ENCODE measurements at regions not wholly inside any gene's neighbourhood (a gene's known extent, or its start where the extent isn't known, plus 50 kb on each side); places are given as distances from the start of the nearest gene placed in this dataset.

DNA sequence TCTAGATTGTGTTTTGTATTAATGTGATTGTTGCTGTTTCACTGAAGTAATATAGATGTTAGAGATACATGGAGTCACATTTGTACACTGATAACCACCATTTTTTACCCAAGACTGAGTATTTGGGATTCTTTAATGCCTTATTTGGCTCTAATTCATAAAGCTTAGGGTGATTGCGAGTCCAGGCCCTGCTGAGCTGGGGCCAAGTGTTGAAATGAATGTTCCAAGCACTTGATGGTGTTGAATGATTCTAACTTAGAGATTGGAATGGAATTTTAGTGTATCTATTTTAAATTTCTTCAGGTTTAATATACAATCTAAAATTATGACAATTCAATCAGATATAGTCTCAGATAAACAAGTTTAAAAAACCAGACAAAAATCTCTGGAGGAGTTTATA, 329.4 kb upstream of the SLC35B3 start:
- no peak for DNase-seq

DNA sequence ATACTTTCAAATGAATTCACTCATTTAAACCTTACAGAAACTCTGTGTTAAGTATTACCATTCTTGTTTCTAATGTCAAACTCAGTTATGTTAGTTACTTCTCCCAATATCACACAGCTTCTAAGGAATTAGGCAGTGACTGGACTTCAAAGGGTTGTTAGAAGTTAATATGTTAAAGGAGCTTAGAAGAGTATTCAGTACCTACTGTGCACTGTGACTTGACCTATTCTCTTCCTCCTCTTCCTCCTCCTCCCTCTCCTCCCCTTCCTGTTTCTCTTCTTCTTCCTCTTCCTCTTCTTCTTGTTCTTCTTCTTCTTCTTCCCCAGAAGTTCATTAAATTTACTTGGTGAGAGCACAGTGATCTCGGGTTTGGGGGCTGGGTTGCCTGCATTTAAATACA, 325.6 kb upstream of the SLC35B3 start:
- no peak for DNase-seq

DNA sequence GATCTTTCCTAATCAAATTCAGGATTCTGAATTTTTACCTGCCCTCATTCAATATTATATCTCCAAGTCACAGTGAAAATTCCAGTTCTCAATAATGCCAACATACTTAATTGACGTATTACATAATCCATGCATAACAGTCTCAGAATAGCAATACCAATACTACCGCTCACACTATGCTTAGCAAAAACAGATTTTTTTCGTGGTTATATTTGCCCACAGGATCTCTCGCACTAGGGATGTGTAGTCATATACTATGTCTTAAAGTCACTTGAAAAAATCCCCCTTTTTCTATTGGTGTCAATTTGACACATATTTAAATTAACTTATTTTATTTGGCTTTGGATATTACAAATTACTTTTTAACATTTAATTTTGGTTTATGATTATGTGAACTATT, 323.1 kb upstream of the SLC35B3 start:
- DNase-seq: no peak

DNA sequence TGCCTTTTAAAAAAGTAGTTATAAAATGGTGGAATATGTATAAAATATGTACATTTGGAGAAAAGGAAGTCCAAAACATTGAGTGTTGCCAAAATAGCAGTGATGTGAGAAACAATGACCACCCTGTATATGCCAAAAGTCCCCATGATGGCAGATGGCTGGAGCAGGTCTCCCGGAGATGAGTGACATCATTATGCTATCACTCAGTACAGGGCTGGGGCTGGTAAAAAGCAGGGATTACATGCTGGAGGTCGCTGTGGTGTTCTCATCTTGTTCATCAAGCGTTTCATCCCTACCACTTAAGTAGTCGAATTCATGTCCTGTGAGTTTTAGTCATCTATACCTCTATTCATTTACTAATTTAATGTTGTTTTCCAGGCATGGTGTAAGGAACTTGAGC, 315.3 kb upstream of the SLC35B3 start:
- DNase-seq: no peak

DNA sequence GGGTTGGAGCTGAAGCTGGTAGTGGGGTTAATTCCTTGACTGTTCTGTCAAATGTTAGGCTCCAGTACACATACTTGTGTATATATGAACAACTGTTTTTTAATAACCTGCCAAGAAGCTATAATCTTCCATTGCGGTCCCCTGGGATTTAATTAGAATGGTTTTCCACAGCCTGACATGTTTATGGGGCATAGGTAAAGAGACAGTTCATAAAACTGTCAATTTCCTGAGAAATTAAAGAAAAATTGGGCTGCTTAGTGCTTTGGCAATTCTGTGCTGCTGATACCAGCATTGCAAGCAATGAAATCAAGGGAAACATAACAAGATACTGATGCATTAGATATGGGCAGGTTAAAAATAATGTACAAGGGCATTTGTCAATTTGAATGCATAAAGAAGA, 314.1 kb upstream of the SLC35B3 start:
- DNase-seq: no peak

DNA sequence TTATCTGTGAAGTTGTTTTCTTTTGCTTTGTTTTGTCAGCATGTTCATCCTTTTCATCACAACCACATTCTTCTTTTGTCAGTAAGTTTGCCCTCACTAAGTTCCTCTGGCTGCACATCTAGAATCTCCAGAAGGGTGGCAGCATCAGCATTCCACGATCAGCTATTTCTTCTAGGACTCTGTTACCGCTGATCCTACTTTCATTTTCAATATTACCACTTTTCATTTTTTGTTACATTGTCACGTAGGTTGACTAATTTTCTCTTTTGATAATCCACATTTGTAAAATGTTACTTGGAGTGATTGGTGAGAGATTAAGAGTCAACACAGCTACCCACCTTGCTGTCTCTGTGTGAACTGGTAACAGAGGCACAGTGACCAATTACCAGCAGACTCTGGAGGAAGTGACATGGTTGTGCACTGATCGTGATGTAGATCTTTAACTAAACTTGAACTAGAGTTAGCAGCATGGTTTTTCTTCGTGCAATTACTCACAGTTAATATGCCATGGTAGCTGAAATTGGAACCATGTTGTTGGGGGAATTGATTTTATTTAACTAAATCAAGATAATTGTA, 307.9 kb upstream of the SLC35B3 start:
- peak; percentile 28 for DNase-seq

DNA sequence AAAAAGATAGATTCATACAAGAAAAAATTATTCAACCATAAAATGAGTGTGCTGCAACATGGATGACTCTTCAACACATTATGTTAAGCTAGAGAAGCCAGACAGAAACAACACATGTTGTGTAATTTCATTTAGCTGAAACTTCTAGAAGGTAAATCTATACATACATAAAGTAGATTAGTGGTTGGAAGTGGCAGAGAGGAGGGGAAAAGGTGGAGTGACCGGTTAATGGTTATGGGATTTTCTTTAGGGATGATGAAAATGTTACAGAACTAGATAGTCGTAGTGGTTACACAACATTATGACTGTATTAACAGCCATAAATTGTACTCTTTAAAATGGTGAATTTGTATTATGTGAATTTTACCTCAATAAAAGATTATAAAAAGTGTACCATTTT, 304.1 kb upstream of the SLC35B3 start:
- DNase-seq: no peak

DNA sequence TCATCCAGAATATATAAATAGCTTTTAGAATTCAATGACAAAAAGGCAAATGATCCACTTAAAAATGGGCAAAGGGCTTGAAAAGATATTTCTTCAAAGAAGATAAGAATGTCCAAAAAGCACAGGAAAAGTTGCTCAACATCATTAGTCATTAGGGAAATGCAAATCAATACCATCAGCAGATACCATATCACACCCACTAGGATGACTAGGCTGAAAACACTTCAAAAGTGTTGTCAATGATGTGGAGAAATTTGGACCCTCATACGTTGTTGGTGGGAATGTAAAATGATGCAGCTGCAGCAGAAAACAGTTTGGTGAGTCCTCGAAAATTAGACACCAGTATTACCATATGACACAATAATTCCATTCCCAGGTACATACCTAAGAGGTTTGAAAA, 303.6 kb upstream of the SLC35B3 start:
- no peak for DNase-seq

DNA sequence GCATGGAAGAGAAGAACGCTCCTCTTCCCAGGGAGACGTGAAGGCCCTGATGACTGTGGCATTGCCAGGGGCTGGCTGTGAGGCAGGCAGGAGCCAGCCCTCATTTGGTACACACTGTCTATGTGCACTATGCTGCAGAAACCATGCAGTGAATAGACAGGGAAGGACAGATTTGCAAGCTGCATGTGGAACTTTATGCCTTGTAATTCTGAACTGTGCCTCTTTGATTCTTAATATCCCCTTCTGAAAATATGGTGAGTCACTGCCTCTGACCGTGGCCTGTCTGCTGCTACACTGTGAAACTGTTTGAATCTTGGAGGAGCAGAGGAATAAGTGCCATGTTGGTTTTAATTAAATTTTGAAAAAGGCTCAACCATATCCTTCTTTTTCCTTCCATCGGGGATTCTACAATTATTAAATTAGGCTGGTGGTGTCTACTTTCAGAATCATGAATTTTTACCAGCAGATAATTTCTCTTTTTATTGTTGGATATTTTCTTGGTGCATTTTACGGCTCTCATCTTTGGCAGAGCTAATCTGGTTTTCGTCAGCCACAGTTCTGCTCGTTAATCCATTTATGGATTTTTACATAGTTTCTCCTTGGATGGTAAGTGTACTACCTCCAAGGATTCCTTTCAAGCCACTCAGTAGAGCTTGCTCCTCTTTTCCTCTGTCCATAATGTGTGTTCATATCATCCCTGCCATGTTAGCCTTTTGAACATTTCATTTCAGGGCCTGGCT, 301.0 kb upstream of the SLC35B3 start:
- DNase-seq: no peak

DNA sequence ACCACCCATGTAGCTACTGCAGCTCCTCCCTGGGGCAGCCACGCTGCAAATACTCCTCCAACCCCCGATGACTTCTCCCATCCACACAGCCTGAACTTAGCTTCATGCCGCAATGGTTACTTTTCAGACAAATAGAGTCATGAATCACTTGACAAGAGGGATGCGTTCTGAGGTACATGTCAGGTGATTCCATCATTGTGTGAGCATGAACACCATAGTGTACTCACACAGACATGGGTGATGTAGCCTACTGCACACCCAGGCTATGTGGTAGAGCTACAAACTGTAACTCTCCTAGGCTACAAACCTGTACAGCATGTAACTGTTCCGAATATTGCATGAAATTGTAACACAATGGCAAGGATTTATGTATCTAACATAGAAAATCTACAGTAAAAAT, 298.5 kb upstream of the SLC35B3 start:
- DNase-seq: no peak

DNA sequence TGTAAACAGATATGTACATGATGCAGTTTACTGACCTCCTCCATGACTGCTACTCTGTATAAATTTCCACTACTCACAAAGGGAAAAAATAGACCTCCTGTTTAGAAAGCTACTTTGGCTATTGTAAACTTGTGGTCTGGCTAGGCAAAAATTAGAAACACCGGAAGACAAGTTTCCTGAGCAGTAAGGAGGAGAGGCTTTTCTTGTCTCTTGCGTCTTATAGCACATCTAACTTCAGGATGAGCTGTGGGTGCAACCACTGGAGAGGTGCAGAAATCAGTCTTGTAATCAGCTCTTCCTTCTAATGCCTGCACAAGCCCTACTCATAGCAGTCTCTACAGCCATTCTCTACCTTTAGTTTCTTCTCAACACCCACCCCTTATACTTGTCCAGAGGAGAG, 296.5 kb upstream of the SLC35B3 start:
- DNase-seq: peak; percentile 55

DNA sequence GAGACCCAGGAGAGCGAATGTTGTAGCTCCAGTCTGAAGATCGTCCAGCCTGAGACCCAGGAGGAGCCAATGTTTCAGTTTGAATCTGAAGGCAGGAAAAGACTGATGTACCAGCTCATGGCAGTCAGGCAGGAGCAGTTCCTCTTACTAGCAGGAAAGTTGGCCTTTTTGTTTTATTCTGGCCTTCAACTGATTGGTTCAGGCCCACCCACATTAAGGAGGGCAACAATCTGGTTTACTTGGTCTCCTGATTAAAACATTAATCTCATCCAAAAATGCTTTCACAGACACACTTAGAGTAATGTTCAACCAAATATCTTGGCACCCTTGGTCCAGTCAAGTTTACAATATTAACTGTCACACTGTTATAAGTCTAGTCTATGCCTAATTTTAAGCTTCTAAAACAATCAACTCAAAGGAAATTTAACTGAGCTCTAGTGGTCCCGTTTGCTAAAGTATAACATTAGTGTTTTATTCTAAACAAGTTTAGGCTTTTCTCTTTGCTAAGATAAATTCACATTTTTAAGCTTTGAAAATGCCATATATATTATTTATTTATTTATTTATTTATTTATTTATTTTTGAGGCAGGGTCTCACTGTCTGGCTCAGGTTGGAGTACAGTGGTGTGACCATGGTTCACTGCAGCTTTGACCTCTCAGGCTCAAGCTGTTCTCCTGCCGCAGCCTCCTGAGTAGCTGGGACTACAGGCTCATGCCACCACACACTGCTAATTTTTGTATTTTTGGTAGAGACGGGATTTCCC, 275.5 kb upstream of the SLC35B3 start:
- no peak for DNase-seq

DNA sequence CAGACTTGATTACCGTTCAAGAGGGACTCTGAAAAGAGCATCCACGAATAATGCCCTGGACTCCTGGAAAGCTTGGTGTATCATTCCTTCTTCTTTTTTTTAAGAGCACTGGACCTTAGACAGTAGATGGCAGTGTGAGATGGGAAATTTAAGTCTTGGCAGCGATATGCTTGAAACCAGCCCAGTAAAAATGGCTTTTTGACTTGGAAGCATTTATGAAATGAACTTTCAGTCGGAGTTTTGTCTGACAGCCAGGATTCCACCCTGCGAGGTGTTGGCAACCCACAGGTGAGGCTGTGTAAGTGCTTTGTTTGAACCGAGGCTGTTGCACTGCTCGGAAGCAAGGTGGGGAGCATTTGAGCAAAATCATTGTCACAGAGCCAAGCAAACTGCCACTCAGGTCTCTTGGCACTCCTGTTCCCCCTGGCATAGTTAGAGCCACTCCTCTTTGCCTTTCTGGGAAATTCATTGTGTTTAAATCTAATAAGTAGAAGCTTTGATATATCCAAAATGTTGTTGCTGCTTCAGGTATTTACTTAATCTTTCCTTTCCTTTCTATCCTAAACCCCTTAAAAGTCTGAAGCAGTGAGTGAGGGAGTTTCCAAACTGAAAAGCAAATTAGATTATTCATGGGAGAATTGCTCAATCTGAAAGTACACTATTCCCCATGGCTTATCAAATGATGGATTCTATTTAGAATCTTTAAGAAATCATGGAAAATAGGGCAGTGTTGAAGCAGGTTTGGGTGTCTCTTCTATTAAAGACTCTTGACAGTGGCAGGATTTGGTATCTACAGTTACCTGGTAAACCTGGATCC, 272.8 kb upstream of the SLC35B3 start:
- peak; percentile 46 for DNase-seq

DNA sequence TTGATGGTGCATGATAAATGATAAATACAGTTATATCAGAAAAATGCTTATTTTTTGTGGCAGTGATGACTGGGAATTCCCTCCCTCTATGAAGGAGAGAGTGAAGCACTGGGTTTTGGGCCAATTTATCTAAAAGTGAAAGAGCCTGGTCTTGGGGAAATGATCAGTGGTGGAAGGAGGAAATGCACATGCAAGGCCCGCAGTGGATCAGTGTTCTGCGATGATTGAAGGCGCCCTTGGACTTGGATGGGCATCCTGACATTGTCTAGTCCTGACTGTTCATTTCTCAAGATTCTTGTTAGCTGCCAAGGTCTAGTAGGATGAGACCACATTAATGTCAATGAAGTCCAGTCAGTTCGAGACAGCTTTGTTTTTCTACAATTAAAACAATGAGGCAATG, 272.0 kb upstream of the SLC35B3 start:
- no peak for DNase-seq

DNA sequence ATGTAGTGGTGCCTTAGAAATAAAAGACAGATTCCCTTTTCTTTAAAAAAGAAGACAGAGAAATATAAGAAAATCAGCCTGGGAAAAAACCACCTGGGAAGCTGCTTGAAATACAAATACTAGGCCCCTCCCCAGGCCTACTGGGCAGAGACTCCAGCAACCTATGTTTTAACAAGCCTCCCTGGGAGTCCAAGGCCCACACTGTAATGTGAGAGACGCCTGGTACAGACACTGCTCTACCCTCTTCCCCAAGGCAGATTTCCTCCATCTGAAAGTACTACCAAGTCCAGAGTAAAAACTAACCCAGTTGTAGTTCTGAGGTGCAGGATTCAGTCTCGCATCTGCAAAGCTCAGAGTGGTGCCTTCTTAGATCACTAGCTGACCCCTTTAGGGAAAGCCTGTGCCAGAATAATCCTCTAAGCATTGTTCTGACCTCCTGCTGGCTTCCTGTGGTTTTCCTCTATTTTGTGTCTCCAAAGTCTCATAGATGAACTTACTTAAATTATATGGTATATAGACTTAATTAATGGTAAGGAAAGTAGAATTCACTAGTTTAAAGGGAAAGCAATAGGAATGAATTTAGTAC, 270.2 kb upstream of the SLC35B3 start:
- no peak for DNase-seq

DNA sequence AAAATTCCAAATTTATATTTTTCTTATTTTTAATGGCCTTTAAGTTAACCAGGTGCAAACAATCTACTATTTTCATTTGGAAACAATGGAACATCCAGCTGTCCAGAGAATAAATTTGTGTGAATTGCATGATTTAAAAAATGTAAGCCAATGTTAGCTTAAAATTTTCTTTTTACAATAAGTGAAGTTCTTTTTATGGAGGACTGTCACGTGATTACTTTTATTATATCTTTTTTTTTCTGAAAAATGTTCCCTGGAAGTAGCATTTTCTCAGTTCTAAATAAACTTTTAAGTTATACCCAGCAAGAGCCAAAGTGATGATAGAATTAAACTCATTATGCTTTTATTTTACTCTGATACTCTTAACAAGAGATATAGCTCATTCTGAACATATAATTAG, 267.7 kb upstream of the SLC35B3 start:
- DNase-seq: no peak

DNA sequence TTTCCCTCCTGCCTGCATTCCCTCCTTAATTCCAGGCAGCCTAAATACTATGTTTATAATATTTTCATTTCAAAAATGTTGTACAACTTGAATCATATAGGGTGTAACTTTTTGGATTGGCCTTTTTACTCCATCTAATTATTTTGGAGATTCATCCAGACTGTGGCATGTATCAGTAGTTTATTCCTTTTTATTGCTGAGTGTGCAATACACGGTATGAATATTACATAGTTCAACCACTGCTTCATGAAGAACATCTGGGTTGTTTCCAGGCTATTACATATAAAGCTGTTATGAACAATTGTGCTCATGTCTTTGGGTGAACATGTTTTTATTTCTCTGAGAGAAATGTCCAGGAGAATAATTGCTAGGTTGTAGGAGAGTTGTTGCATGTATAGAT, 253.5 kb upstream of the SLC35B3 start:
- DNase-seq: no peak

DNA sequence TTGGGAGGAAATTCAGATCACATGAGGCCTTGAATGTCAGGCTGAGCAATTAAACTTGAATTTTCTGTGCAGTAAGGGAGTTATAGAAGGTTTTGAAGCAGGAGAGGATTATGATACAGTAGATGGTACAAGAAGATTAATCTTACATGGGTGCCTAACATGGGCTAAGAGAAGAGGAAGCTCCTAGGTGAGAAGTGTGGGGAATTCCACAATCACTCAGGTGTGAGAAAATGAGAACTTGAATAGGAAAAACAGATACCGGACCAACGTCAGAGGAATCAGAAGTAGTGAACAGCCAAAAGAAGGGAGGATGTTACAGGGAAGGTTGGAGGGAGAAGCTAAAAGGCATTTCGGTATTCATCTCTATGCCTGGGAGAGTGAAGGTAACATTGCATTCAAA, 250.7 kb upstream of the SLC35B3 start:
- no peak for DNase-seq

DNA sequence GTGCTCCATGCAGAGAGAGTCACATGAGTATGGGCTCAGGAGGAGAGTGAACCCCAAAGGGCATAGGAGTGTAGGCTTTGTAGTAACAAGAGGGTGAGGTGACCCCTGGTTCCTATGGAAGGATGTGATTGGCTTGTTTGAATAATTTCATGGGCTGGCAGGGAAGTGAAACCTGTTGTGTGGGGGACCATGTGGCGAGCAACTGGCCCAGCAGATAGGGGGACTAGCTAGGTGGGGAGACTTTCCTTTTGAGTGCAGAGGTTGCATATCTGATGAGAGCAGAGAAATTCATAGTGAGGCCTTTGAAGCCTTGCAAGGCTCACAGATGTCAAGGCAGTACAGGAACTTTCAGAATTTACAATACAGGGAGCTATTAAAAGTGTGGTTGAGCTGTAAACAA, 247.9 kb upstream of the SLC35B3 start:
- DNase-seq: no peak

DNA sequence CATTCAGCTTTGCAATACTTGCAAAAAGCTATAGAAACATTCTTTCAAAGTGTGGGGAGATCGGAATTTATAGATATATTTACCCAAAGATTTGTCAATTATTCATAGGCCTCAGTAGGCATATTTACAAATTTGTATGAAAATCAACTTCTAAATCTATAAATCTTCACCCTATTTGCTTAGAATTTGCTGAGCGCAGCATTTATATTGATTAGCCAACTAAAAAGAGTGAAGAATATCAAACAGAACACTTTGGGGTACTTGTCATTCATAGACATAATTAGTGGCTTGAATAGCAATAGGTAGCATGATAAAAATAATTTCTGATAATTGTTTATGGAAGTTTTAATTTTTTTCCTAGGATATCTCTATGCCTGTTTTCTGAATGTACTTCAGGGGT, 244.5 kb upstream of the SLC35B3 start:
- DNase-seq: no peak

DNA sequence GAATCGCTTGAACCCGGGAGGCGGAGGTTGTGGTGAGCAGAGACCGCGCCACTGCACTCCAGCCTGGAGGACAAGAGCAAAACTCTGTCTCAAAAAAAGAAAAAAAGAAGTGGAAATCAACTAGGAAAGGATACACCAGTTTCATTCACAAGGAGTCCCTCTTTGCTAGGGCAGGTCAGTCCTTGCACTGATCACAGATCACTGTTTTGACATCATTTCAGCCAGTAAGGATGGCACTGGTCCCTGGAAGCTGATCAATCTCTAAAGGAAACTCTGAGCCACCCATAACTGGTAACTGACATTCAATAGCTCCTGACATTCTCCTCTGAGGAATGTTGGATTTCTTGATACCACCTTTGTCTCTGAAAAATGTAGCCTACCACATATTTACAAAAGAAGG, 243.1 kb upstream of the SLC35B3 start:
- DNase-seq: no peak

DNA sequence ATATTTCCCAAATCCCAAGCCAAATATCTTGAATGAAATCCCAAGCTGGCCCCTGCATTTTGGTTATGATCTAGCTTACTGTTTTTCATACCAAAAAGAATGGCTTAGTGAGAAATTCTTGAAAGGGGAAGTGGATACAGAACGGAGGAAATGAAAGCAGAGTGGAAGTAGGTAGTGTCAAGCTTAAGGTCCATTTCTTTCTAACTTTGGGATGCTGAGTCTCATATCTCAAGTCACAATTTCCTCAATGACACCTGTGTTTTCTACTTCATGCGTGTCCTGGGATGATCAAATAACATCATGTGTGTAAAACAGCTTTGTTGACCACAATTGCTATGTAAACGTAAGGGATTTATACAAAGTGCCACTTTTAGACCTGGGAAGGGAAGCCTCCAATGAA, 238.8 kb upstream of the SLC35B3 start:
- DNase-seq: peak; percentile 1

DNA sequence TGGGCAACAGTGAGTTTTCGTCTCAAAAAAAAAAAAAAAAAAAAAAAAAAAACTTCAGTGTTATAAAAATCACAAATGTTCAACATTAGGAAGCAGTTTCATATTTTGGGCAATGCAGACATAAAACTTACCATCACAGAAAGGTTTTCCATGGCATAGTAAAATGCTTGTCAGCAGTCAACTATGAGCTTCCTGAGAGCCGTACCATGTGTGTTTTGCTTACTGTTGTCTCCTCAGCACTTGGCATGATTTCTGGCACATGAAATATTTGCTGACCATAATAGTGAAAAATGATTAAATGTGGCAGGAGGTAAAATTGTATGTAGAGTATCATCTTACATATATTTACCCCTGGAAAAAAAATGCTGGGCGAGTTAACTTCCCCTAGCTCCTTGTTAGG, 237.5 kb upstream of the SLC35B3 start:
- no peak for DNase-seq
